ENCODE measurements at regions not wholly inside any gene's neighbourhood (a gene's known extent, or its start where the extent isn't known, plus 50 kb on each side); places are given as distances from the start of the nearest gene placed in this dataset.

- Histone ChIP-seq H3K4me1 (peaks cover 0 to 4% (median 0%) of the 10 kb centered on the region in 3 donors), H3K27ac (no peak overlapping the region), H3K4me3 (no peak overlapping the region), H3K9me3 (no peaks in the 10 kb centered on the region), H3K27me3 (no peaks in the 10 kb centered on the region), H3K36me3 (no peaks in the 10 kb centered on the region)
- 56 to 62% methylated on average over 3 of the region's 3 CpGs for WGBS, 2 donors
- no peak for DNase-seq
- intact Hi-C loops (cut with DNase I) = no loop called here
- TF ChIP-seq POLR2A (IDR thresholded peaks at IDR 0.05) (no peak), CTCF (IDR thresholded peaks at IDR 0.05) (no peak)
These were observed 666.7 kb upstream of the ADAMTS5 start for GRCh38 chr21:27633631-27634030.

- WGBS, 2 donors = 16 to 40% methylated on average over 1 of the region's 1 CpG
- Histone ChIP-seq H3K36me3 (no peaks in the 10 kb centered on the region), H3K27me3 (no peaks in the 10 kb centered on the region), H3K9me3 (no peaks in the 10 kb centered on the region), H3K27ac (no peak overlapping the region), H3K4me1 (peaks cover 0 to 3% (median 0%) of the 10 kb centered on the region in 3 donors), H3K4me3 (no peak overlapping the region)
- intact Hi-C loops (cut with DNase I) = no loop called here
- TF ChIP-seq POLR2A (IDR thresholded peaks at IDR 0.05) = no peak
- no peak for TF ChIP-seq CTCF (IDR thresholded peaks at IDR 0.05)
- no peak for DNase-seq
These were observed 664.6 kb upstream of the ADAMTS5 start for GRCh38 chr21:27631471-27631870.

- Histone ChIP-seq H3K4me1 (no peaks in the 10 kb centered on the region), H3K27ac (no peak overlapping the region), H3K4me3 (no peak overlapping the region), H3K36me3 (no peaks in the 10 kb centered on the region), H3K27me3 (no peaks in the 10 kb centered on the region), H3K9me3 (no peaks in the 10 kb centered on the region)
- TF ChIP-seq CTCF (IDR thresholded peaks at IDR 0.05) (no peak), POLR2A (IDR thresholded peaks at IDR 0.05) (no peak)
- intact Hi-C loops (cut with DNase I) = no loop called here
- 76 to 78% methylated on average over 1 of the region's 1 CpG for WGBS, 2 donors
- DNase-seq = no peak
These were observed 655.7 kb upstream of the ADAMTS5 start for GRCh38 chr21:27622631-27623030.

GRCh38 chr21:27614231-27614630, 647.3 kb upstream of the ADAMTS5 start:
- H3K9me3 ChIP-seq = no peaks in the 10 kb centered on the region
- H3K4me3 ChIP-seq = no peak overlapping the region
- H3K27me3 ChIP-seq = no peaks in the 10 kb centered on the region
- H3K27ac ChIP-seq = no peak overlapping the region
- TF ChIP-seq POLR2A (IDR thresholded peaks at IDR 0.05) = no peak
- DNase-seq = no peak
- no peaks in the 10 kb centered on the region for H3K36me3 ChIP-seq
- intact Hi-C loops (cut with DNase I) = no loop called here
- H3K4me1 ChIP-seq = no peaks in the 10 kb centered on the region
- 73 to 83% methylated on average over 2 of the region's 2 CpGs for WGBS, 2 donors

- no peaks in the 10 kb centered on the region for H3K36me3 ChIP-seq
- intact Hi-C loops (cut with DNase I) = no loop called here
- H3K4me3 ChIP-seq = no peak overlapping the region
- TF ChIP-seq POLR2A (IDR thresholded peaks at IDR 0.05) (no peak), CTCF (IDR thresholded peaks at IDR 0.05) (no peak)
- no peaks in the 10 kb centered on the region for H3K27me3 ChIP-seq
- H3K9me3 ChIP-seq = no peaks in the 10 kb centered on the region
- no peak overlapping the region for H3K27ac ChIP-seq
- DNase-seq = no peak
- 95 to 99% methylated on average over 7 to 9 of the region's 9 CpGs for WGBS, 2 donors
- no peaks in the 10 kb centered on the region for H3K4me1 ChIP-seq
These were observed 639.5 kb upstream of the ADAMTS5 start for GRCh38 chr21:27606422-27606821.

GRCh38 chr21:27596196-27596595, 629.3 kb upstream of the ADAMTS5 start:
- Histone ChIP-seq H3K4me1 (no peaks in the 10 kb centered on the region), H3K4me3 (no peak overlapping the region), H3K27me3 (no peaks in the 10 kb centered on the region), H3K9me3 (no peaks in the 10 kb centered on the region), H3K36me3 (no peaks in the 10 kb centered on the region), H3K27ac (no peak overlapping the region)
- DNase-seq = no peak
- intact Hi-C loops (cut with DNase I) = no loop called here
- TF ChIP-seq CTCF (IDR thresholded peaks at IDR 0.05) = no peak
- no peak for TF ChIP-seq POLR2A (IDR thresholded peaks at IDR 0.05)
